ENCODE measurements at regions not wholly inside any gene's neighbourhood (a gene's known extent, or its start where the extent isn't known, plus 50 kb on each side); places are given as distances from the start of the nearest gene placed in this dataset.

DNA sequence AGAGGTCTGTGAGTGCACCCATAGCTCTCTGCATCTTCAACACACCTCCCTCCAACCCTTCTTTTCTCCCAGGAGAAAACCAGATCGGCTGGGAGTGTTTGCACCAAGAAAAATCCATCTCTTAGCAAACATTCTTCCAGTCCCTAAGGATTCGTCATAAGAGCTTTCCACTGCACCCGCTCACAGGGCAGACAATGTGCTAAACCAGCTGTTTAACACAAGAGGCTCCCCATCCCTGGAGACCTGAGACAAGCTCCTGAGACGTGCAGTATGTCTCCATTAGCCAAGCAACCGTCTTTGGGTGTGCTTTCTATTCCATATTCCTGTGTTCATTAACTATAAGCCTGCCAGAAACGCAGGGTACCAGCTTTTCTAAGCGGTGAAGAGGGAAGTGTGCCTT lies 93.6 kb upstream of the ZNF462 start:
- Histone ChIP-seq H3K27me3 (no peaks in the 10 kb centered on the region), H3K9me3 (no peaks in the 10 kb centered on the region), H3K4me3 (no peak overlapping the region), H3K36me3 (no peaks in the 10 kb centered on the region), H3K27ac (no peak overlapping the region), H3K4me1 (peaks cover 0 to 8% (median 0%) of the 10 kb centered on the region in 12 donors)
- no peak for ATAC-seq
- TF ChIP-seq CTCF (IDR thresholded peaks at IDR 0.05): no peak
- no peak for TF ChIP-seq POLR2A (IDR thresholded peaks at IDR 0.05)
- 64 to 80% (median 66%) methylated on average over 7 of the region's 7 CpGs for WGBS, 4 donors
- intact Hi-C loops (cut with DNase I): no loop called here
- no peak for DNase-seq

DNA sequence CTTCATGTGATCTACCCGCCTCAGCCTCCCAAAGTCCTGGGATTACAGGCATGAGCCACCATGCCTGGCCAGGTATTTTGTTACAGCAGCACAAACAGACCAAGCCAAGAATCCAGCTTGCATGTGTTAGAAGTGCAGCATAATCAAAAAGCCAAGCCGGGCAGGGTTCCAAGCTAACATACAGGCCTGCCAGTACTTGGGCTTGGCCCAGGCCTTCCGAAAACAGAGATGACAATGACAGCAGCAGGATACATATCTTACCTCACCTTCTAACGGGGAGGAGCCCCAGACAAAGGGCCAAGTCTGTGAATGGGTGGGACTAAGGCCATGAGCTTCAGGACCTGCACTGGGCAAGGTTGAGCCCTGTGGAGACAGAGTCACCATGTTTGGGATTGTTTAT lies 91.4 kb upstream of the ZNF462 start:
- no peaks in the 10 kb centered on the region for H3K27me3 ChIP-seq
- peaks cover 0 to 8% (median 0%) of the 10 kb centered on the region in 12 donors for H3K4me1 ChIP-seq
- intact Hi-C loops (cut with DNase I): loop anchor here in 1 of 10 donors (10.0 kb wide), 1 partner anchor 63 kb away; no protein-coding TSS in a partner anchor
- H3K9me3 ChIP-seq: no peaks in the 10 kb centered on the region
- H3K4me3 ChIP-seq: no peak overlapping the region
- no peak for TF ChIP-seq POLR2A (IDR thresholded peaks at IDR 0.05)
- no peak for TF ChIP-seq CTCF (IDR thresholded peaks at IDR 0.05)
- ATAC-seq: peak; percentile 77 to 90 (median 80)
- H3K36me3 ChIP-seq: no peaks in the 10 kb centered on the region
- peak in 4 of 5 donors; percentile 37 to 76 (median 56) for DNase-seq
- 43 to 71% (median 55%) methylated on average over 4 of the region's 4 CpGs for WGBS, 4 donors
- no peak overlapping the region for H3K27ac ChIP-seq

- no peak overlapping the region for H3K4me3 ChIP-seq
- ATAC-seq: no peak
- WGBS, 4 donors: 75 to 81% (median 77%) methylated on average over 5 of the region's 5 CpGs
- H3K27ac ChIP-seq: no peak overlapping the region
- TF ChIP-seq POLR2A (IDR thresholded peaks at IDR 0.05): no peak
- TF ChIP-seq CTCF (IDR thresholded peaks at IDR 0.05): no peak
- H3K36me3 ChIP-seq: no peaks in the 10 kb centered on the region
- no peak for DNase-seq
- intact Hi-C loops (cut with DNase I): loop anchor here in 1 of 10 donors (10.0 kb wide), 1 partner anchor 62 kb away; no protein-coding TSS in a partner anchor
- peaks cover 0 to 8% (median 0%) of the 10 kb centered on the region in 12 donors for H3K4me1 ChIP-seq
- no peaks in the 10 kb centered on the region for H3K27me3 ChIP-seq
- H3K9me3 ChIP-seq: no peaks in the 10 kb centered on the region
These were observed 90.3 kb upstream of the ZNF462 start for GRCh38 chr9:106772523-106773290.

DNA sequence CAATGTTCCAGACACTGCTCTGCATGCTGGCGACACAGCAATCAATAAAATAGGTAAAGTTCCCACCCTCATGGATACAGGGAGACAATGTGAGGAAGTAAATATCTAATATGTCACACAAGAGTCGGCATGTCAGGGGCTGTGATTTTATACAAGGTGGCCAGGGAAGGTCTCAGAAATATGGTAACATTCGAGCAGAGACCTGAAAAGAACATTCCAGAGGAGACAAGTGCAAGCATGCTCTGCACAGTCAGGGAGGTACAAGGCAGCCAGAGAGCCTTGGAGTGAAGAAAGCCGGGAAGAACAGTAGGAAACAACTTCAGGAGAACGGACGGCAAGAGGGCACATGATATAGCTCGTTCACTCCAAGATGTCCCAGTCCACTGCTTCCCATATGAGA lies 89.2 kb upstream of the ZNF462 start:
- WGBS, 4 donors: 74 to 78% (median 76%) methylated on average over 7 of the region's 7 CpGs
- Histone ChIP-seq H3K36me3 (no peaks in the 10 kb centered on the region), H3K4me1 (peaks cover 0 to 8% (median 0%) of the 10 kb centered on the region in 12 donors), H3K9me3 (no peaks in the 10 kb centered on the region), H3K27ac (no peak overlapping the region), H3K27me3 (no peaks in the 10 kb centered on the region), H3K4me3 (no peak overlapping the region)
- DNase-seq: no peak
- TF ChIP-seq POLR2A (IDR thresholded peaks at IDR 0.05) (no peak), CTCF (IDR thresholded peaks at IDR 0.05) (no peak)
- ATAC-seq: no peak
- intact Hi-C loops (cut with DNase I): loop anchor here in 1 of 10 donors (10.0 kb wide), 1 partner anchor 61 kb away; no protein-coding TSS in a partner anchor

Data from heart left ventricle (tissue), 16 donors.